Sigmoid colon (tissue), 4 donors: ENCODE measurements at regions not wholly inside any gene's neighbourhood (a gene's known extent, or its start where the extent isn't known, plus 50 kb on each side); places are given as distances from the start of the nearest gene placed in this dataset.

ENCODE experiments used
- EP300 ChIP-seq, 4 donors: sonication (generic); formaldehyde crosslinking; IDR thresholded peaks; one replicate each; pipeline ENCODE4 v1.6.1; 2017; ENCODE audit warnings: antibody characterized with exemption in 4 of 4
- POLR2A ChIP-seq, 2 donors: fragments of 450-650 bp; IDR thresholded peaks; one replicate each; pipeline ENCODE4 v1.6.1; 2016; ENCODE audit warnings: antibody characterized with exemption in 2 of 2, mild to moderate bottlenecking in 2 of 2, moderate library complexity in 2 of 2

- TF ChIP-seq EP300 (IDR thresholded peaks at IDR 0.05) (no peak), POLR2A (IDR thresholded peaks at IDR 0.05) (no peak)
Observed at GRCh38 chr12:102682366-102683289, 202.3 kb upstream of the IGF1 start.
